SW480 (cell line): ENCODE measurements at regions not wholly inside any gene's neighbourhood (a gene's known extent, or its start where the extent isn't known, plus 50 kb on each side); places are given as distances from the start of the nearest gene placed in this dataset.

Experiments
- DNase-seq: peaks from one replicate; pipeline ENCODE4 v3.0.0-alpha.2; 2016; ENCODE audit warnings: low spot score

GRCh38 chr3:16809482-16809881, 75.3 kb upstream of the PLCL2 start:
- DNase-seq = no peak

DNA sequence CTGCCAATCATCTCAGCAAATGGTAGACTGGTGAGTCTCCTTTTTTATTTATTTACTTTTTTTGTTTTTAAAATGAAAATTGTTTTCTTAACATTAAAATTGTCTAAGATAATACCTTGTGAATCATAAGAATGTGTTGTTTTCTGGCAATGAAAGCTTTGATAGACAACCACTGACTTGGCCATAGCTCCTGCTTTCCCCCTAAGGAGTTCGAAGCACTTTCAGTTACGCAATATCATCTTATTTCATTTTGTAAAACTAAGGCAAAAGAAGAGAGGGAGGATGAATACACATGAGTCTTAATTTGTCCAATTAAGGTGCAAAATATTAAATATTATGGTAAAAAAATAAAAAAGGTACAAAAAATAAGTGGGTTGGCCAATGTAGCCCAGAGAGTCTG, 74.8 kb upstream of the PLCL2 start:
- DNase-seq = no peak

DNA sequence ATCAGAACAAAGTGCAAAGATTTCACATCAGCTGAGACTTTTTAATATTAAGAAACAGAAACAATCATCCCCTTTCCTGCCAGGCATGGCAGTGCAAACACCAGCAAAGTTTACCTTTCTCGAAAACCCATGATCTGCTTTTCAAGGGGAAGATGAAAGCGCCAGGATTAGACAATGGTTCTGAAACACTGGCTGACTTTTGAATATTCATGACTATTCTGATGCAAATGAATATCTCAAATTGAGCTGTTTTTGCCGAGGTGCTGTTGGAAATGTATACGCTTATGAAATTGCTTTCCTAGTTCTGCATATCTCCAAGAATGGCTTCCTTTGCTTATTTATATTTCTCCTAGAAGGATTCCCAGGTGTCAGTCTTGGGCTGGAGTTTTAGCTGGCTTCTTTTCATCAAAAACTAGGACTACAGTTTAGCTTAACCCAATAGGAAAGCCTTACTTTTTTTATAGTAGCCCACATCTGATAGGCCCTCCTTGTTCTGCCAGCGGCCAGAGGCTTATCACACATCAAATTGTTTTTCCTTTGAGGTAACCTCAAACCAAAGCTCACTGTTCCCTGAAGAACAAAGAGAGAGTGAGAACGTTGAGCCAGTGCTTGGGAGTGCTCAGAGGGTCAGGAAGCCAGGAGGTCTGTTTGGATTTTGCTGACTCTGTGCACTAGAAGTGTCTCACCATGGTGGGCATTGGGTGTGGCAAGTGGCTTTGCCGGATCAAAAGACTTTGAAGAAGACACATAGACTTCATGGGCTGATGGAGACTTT, 74.0 kb upstream of the PLCL2 start:
- no peak for DNase-seq

DNA sequence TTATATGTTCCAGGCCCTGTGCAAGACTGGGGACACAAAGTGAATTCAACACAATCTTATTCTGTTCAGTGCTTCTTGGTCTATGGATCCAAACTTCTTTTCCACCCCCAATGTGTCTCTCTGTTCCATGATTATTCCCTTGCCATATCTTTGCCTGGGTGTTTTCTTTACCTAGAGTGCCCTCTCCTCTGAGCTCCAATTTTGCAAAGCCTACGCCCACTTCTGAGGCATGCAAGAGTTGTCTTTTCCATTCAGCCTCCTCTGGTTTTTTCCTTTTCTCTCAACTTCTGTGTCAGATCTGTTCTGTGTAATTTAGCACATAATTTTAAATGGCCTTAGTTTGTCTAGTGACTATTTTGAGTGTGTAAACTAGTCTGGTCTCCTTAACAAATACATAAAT, 72.8 kb upstream of the PLCL2 start:
- no peak for DNase-seq

- DNase-seq = no peak
These were observed 71.4 kb upstream of the PLCL2 start for GRCh38 chr3:16813336-16813735.

DNA sequence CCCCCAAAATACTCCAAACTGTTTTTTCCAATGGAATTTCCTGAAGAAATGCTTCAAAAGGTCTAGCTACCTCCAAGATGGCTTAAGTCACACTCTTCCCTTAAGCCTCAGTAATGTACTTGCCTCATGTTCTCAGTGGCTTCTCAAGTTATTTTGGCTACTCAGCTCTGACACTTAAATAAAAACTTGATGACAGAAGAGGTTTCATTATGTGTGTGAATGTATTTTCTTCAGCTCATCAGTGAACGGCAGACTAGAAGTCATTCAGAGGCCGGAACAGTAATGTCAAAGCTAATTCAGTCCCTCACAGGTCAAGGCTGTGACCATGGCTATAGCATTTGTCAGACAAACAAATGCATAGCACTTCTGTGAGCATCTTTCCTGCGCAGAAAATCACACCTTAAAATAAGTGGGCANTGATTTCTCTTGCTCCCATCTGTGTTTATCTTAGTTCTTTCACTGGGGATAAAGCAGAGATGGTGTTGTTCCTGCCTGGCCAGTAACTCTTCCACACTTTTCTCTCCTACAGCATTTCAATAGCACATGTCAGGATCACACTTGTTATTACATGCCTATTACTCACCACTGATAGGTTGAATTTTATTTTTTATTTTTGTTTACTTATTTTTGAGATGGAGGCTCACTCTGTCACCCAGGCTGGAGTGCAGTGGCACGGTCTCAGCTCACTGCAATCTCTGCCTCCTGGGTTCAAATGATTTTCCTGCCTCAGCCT, 68.5 kb upstream of the PLCL2 start:
- DNase-seq = no peak

GRCh38 chr3:16817197-16817596, 67.6 kb upstream of the PLCL2 start:
- no peak for DNase-seq

- DNase-seq = no peak
These were observed 66.6 kb upstream of the PLCL2 start for GRCh38 chr3:16818194-16818593.

DNA sequence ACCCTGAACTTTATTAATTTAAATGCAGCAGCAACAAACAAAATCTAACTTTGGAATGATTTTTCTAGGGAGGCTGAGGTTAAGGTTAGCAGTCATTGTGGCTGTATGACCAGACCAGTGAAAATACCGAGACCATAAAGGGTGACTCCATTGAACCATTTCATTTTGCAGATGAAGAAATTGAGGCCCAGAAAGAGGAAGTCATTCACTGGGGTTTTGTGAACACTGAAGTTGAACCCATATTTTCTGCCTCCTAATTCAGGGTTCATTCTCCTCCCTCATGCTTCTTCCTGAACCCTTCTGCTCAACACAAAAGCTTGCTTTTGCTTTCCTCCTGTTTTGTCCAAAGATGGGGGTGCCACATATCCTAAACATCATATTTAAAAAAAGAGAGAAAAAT, 65.8 kb upstream of the PLCL2 start:
- DNase-seq = no peak

DNA sequence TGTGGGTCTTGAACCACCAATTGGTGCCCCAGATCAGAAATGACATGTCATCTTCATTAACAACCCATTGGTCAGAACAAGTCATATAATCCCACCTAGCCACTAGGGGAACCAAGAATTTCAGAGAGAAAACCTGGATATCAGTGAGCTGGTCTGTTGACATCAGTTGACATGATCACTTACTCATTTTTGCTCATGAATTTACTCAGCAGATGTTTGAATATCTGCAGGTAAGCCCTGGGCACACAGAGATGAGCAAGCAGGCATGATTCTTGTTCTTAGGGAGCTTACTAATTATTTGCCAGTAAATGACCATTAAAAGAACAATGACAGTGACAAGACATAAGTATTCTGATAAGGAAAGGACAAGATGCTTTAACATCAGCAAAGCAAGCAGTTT, 64.3 kb upstream of the PLCL2 start:
- DNase-seq = no peak

GRCh38 chr3:16821053-16821452, 63.7 kb upstream of the PLCL2 start:
- no peak for DNase-seq

GRCh38 chr3:16824081-16824696, 60.6 kb upstream of the PLCL2 start:
- DNase-seq = no peak

- no peak for DNase-seq
These were observed 59.0 kb upstream of the PLCL2 start for GRCh38 chr3:16825617-16826204.

- no peak for DNase-seq
These were observed 55.9 kb upstream of the PLCL2 start for GRCh38 chr3:16828815-16829214.

DNA sequence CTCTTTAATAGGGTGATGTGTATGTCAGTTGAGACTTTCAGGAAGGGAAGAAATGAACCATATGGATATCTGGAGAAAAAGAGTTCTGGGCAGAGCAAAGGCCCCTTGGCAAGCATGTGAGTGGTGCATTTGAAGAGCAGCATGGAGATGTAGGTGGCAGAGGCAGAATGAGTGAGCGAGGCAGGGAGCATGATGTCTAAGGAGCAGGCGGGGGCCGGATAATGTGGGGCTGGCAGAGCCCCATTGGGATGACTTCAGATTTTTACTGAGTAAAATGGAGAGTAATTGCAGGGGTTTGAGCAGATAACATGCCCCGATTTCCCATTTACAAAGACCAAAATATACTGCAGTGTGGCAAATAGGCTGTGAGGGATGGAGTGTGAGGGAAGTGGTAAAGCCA, 52.9 kb upstream of the PLCL2 start:
- no peak for DNase-seq

- no peak for DNase-seq
These were observed 50.5 kb upstream of the PLCL2 start for GRCh38 chr3:16834214-16834613.

DNA sequence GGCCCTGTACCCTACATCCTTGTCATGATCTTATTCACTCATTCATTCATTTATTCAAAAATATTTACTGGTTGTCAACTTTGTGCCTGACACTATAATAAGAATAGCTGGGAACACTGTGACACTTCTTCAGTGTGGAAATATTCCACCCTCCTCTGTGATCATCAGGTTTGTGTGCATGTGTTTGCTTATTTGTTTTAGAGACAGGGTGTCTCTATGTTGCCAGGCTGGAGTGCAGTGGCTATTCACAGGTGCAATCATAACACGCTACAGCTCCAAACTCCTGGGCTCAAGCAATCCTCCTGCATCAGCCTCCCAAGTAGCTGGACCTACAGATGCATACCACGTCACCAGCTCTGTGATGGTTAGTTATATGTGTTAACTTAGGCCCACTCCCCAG, 50.0 kb upstream of the PLCL2 start:
- DNase-seq = no peak
